Esophagus squamous epithelium (tissue), 4 donors: ENCODE measurements at regions not wholly inside any gene's neighbourhood (a gene's known extent, or its start where the extent isn't known, plus 50 kb on each side); places are given as distances from the start of the nearest gene placed in this dataset.

Experiments used
- POLR2A ChIP-seq, 4 donors: fragments of 450-650 bp; IDR thresholded peaks; one replicate each; pipeline ENCODE4 v1.6.1; 2017; ENCODE audit warnings: antibody characterized with exemption in 4 of 4, mild to moderate bottlenecking in 4 of 4, moderate library complexity in 3 of 4
- TF ChIP-seq, protein P1 (sequence below), 6 experiments: fragments of 450-650 bp in 4 of 6; fragments of 200-600 bp in 2 of 6; sonication (generic) in 2 of 6; IDR thresholded peaks; one replicate each; pipeline ENCODE4 v1.5.1; 2016 to 2019; ENCODE audit warnings: antibody characterized with exemption in 6 of 6, mild to moderate bottlenecking in 4 of 6, moderate library complexity in 4 of 6

DNA sequence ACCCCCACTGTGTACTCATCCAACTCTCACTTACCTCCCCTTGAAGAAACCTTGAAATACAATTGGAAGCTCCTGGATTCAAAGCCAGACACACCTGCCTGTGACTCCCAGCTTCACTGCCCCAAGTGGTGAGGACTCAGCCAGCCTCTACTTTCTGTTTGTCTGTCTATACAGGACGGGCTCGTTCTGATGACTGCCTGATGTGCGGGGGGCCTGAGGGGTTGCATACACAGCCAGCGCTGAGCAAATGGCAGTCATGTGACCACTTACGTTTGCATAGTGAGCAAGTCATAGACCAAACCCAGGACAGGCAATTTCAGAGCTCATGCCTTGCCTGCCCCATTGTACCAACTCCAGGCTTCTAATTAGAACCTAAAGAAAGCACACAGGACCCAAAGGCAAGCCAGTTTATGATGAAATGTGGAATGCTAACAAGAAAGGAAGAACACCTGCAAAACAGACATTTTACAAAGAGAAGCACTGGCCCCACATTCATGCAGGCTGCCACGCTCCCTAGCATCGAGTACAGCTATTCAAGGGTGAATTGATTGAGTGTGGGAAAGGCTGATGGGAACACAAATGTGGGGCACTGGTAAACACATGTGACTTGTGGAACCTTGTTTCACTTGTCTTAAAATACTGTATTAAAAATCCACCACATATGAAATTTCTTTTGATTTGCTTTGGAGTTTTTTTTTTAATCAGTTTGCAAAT is 137.8 kb downstream of the LNPK start:
- TF ChIP-seq, protein P1, sequence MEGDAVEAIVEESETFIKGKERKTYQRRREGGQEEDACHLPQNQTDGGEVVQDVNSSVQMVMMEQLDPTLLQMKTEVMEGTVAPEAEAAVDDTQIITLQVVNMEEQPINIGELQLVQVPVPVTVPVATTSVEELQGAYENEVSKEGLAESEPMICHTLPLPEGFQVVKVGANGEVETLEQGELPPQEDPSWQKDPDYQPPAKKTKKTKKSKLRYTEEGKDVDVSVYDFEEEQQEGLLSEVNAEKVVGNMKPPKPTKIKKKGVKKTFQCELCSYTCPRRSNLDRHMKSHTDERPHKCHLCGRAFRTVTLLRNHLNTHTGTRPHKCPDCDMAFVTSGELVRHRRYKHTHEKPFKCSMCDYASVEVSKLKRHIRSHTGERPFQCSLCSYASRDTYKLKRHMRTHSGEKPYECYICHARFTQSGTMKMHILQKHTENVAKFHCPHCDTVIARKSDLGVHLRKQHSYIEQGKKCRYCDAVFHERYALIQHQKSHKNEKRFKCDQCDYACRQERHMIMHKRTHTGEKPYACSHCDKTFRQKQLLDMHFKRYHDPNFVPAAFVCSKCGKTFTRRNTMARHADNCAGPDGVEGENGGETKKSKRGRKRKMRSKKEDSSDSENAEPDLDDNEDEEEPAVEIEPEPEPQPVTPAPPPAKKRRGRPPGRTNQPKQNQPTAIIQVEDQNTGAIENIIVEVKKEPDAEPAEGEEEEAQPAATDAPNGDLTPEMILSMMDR (IDR thresholded peaks at IDR 0.05), result no peak
- TF ChIP-seq POLR2A (IDR thresholded peaks at IDR 0.05), result no peak
